ENCODE measurements at regions not wholly inside any gene's neighbourhood (a gene's known extent, or its start where the extent isn't known, plus 50 kb on each side); places are given as distances from the start of the nearest gene placed in this dataset.
"Not testable (repeated sequence)": the region's sequence is repeated elsewhere in the genome, so short reads cannot be mapped to it uniquely, and the experiment has no call there.

- no peak for DNase-seq
Observed at GRCh38 chr4:114034189-114034588, 54.7 kb upstream of the ARSJ start.

GRCh38 chr4:114036426-114036825 lies 57.0 kb upstream of the ARSJ start:
- no peak for DNase-seq

- DNase-seq = no peak
Observed at GRCh38 chr4:114036864-114037263, 57.4 kb upstream of the ARSJ start.

GRCh38 chr4:114037988-114038387 lies 58.5 kb upstream of the ARSJ start:
- DNase-seq = no peak

GRCh38 chr4:114038762-114039387 lies 59.4 kb upstream of the ARSJ start:
- DNase-seq = no peak

- DNase-seq = no peak
Observed at GRCh38 chr4:114040319-114041116, 61.1 kb upstream of the ARSJ start.

GRCh38 chr4:114041117-114041475 lies 61.6 kb upstream of the ARSJ start:
- DNase-seq = no peak

GRCh38 chr4:114043116-114043515 lies 63.7 kb upstream of the ARSJ start:
- DNase-seq = no peak

GRCh38 chr4:114044351-114044750 lies 64.9 kb upstream of the ARSJ start:
- not testable (repeated sequence) for DNase-seq

- no peak for DNase-seq
Observed at GRCh38 chr4:114046331-114046730, 66.9 kb upstream of the ARSJ start.

- not testable (repeated sequence) for DNase-seq
Observed at GRCh38 chr4:114048154-114048553, 68.7 kb upstream of the ARSJ start.

- DNase-seq = no peak
Observed at GRCh38 chr4:114052227-114052626, 72.8 kb upstream of the ARSJ start.

- no peak for DNase-seq
Observed at GRCh38 chr4:114056599-114056998, 77.2 kb upstream of the ARSJ start.

- no peak for DNase-seq
Observed at GRCh38 chr4:114057746-114058145, 78.3 kb upstream of the ARSJ start.

GRCh38 chr4:114062499-114062898 lies 83.1 kb upstream of the ARSJ start:
- DNase-seq = no peak

GRCh38 chr4:114072781-114073180 lies 93.3 kb upstream of the ARSJ start:
- no peak for DNase-seq

GRCh38 chr4:114076899-114077570 lies 97.6 kb upstream of the ARSJ start:
- DNase-seq = no peak

- no peak for DNase-seq
Observed at GRCh38 chr4:114077610-114078009, 98.2 kb upstream of the ARSJ start.

- DNase-seq = no peak
Observed at GRCh38 chr4:114078636-114079035, 99.2 kb upstream of the ARSJ start.

GRCh38 chr4:114081783-114082182 lies 102.3 kb upstream of the ARSJ start:
- DNase-seq = no peak

GRCh38 chr4:114082348-114082747 lies 102.9 kb upstream of the ARSJ start:
- DNase-seq = no peak

- no peak for DNase-seq
Observed at GRCh38 chr4:114085611-114086345, 106.3 kb upstream of the ARSJ start.

- DNase-seq = no peak
Observed at GRCh38 chr4:114087596-114088230, 108.3 kb upstream of the ARSJ start.

Data from inflammatory macrophage treated with lipopolysaccharide for 1 hour (primary cell).